D341Med (cell line): ENCODE measurements at regions not wholly inside any gene's neighbourhood (a gene's known extent, or its start where the extent isn't known, plus 50 kb on each side); places are given as distances from the start of the nearest gene placed in this dataset.

Experiments used
- DNase-seq: peaks from one replicate; pipeline ENCODE4 v3.0.0; 2012; ENCODE audit warnings: low spot score

- no peak for DNase-seq
Measured at GRCh38 chr18:76771192-76771799, 51.1 kb upstream of the ZNF236 start.

GRCh38 chr18:76767954-76768353 is 54.4 kb upstream of the ZNF236 start:
- no peak for DNase-seq

DNA sequence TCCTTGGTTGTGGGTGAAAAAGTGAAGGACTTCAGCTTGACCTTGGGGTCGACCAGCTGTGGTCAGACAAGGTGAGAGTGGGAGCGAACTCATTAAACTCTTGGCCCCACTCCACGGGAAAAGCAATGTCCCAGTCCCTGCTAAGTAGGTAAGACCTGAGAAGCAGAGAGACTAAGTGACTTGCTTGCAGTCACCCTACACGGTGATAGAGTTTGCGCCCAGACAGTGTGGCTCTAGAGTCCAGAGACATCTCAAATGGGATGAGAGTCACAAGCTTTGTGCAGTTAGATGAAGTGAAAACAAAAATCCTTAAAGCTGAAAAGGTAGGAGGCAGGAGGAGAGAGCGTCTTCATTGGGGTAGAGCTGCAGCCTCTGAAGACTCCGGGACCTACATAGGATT is 55.9 kb upstream of the ZNF236 start:
- no peak for DNase-seq

DNA sequence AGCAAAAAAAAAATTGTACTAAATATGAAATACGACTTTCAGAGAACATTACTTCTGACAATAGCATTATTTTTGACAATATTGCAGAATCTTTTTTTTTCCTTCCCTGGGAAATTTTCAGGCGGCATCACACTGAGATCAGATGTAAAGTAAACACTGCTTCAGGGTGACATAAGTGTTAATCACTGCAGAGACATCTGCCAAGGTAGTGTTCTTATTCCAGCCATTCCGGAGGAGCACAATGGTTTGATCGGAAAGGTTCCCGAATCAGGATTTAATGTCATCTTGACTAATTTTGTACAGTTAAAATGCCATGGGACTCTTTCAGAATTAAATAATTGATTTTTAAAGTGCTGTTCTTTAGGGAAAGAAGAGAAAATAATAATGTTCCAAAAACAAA is 56.7 kb upstream of the ZNF236 start:
- DNase-seq, result no peak

DNA sequence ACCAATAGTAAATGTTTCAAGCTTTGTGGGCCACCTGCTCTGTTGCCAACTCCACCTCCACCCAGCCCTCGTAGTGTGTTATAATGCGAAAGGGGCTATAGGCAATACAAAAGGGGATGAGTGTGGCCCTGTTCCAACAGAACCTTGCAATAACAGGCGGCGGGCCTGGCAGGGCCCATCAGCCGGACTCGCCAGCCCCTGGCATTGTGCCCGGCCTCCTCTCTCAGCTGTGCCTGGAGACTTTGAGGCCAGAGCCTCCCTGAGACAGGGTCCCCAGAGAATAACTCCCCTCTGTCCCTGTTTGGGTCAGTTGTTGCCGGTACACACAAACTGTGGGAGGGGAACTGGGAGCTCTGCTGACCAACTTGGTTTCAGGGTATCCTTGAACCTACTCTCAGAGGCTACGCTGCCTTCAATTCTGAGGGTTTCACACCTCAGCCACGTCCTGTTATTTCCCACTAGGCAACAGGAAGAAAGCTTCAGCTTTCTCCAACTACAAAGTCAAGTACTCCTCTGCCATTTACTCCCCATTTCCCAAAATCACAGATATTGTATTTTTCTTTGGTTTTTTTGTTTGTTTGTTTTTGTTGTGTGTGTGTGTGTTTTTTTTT is 58.0 kb upstream of the ZNF236 start:
- DNase-seq, result no peak

- DNase-seq, result no peak
Measured at GRCh38 chr18:76759056-76759455, 63.3 kb upstream of the ZNF236 start.

GRCh38 chr18:76757925-76758324 is 64.4 kb upstream of the ZNF236 start:
- DNase-seq, result no peak

DNA sequence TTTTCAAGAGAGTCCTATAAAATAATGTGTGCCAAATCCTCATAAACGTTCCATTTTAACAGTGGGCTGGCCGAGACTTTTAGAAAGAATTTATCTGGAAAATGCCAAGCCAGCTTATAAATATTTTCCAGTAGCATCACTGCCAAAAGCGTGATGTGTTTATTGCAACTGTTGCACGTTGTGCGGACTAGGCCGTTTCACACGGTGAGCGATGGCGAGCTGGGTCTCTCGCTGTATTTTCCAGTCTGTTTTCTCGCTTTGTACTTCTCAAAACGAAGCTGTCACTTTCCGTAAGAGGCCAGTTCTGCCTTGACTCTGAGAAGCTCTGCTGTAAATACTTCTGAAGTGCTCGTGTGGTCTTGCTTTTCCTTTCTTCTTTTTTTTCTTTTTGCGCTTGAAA is 65.0 kb upstream of the ZNF236 start:
- no peak for DNase-seq

DNA sequence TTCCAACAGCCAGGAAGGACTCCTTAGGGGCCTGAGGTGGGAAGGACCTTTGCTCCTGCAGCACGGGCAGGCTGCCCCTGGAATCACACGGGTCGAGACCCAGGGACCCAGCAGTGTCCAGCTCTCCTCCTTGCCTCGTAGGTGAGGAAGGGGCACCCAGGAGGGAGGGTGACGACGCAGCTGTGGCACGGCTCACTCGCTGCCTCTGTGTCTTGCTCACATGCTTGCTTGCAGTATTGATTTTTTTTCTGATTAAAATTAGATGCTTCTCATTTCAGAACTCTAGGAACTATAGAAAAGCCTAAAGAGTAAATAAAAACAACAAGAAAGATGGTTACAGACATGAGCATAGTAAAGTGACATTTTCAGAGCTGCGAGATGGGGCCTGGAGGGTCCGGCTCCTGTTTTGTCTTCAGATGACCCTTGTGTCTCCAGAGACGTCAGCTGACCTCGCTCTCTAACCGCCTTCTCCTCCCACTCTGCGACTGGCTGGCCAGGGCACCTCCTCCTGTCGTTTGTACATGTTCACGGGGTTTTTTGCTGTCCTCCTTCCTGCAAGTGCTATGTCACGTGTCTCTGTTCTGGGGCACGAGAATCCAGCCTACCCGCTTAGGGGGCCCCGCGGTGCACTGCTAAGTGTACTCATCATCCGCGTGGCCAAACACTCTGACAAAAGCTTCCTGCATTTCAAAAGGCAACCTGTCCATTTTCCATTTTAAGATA is 65.7 kb upstream of the ZNF236 start:
- no peak for DNase-seq

DNA sequence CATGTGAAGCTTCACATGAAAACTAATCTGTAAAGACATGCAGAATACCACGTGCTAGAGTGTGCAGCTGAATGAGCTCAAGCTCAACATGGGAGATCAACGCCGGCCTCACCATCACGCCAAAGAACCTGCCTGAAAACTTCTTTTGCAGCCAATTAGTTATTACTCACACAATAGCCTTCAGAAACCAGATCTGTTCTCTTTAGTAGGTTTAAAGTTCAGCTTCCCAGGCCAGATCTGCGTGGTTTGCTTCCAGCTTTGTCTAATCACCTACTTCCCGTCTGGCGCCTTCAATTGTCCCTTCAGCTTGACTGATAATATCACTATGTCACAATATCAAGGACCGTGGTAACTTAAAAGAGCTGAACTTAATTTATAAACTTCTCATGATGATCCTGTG is 68.0 kb upstream of the ZNF236 start:
- no peak for DNase-seq

DNA sequence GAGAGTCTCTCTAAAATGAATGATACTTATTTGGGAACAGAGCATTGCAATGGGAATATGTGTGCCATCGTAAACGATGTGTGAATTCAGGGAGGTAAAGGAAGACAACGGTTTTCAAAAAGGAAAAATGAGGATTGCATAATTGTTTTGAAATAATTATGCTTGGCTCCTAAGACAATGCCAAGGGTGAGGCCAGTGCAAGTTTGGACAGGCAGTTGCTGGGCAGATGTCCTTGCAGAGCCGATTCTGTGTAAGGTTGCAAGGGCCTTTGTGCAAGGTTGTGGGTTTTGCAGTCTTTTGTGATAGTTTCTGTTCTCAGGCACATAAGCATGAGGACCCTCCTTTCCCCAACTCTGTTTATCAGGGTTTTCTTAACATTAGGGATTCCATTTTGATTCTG is 70.0 kb upstream of the ZNF236 start:
- no peak for DNase-seq

- no peak for DNase-seq
Measured at GRCh38 chr18:76750917-76751890, 71.2 kb upstream of the ZNF236 start.

GRCh38 chr18:76750269-76750668 is 72.1 kb upstream of the ZNF236 start:
- DNase-seq, result no peak

GRCh38 chr18:76747676-76748075 is 74.7 kb upstream of the ZNF236 start:
- no peak for DNase-seq

GRCh38 chr18:76741346-76741745 is 81.0 kb upstream of the ZNF236 start:
- DNase-seq, result no peak

DNA sequence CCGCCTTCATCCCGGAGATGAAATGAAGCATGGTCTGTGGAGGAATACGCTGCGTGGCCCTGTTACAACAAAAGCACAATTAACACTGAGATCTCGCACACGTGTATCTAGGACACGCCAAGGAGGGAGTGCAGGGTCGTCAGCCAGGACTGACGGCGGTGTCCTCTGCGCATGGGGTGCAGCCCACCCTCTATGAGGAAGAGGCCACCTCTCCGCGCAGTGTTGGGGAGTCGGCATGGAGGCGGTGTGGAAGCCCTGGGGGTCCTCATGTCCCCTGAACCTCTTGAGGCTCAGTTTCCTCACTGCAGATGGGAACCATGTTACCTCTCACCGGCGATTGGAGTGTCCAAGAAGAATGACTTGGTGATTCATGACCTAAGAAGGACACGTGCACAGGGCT is 86.0 kb upstream of the ZNF236 start:
- no peak for DNase-seq

DNA sequence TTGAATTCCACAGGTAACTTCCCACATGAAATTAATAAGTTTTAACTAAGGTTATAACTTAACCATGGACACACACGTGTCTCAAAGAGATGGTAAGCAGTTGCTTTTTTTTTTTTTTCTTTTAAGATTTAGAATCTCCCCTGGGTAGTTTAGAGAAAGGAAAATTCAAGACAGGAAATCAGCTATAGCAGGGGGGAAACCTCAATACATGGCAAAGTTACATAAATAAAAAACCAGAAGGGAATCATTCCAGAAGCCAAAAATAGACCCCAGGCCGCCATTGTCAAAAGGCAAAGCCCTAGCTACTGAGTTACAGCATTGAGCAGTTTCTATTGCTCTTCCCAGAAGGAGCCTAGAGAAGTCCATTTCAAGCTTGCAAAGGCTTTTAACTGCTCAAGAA is 91.5 kb upstream of the ZNF236 start:
- no peak for DNase-seq

- DNase-seq, result no peak
Measured at GRCh38 chr18:76727589-76727988, 94.8 kb upstream of the ZNF236 start.

GRCh38 chr18:76725445-76725844 is 96.9 kb upstream of the ZNF236 start:
- DNase-seq, result no peak

- no peak for DNase-seq
Measured at GRCh38 chr18:76722224-76723061, 99.9 kb upstream of the ZNF236 start.

DNA sequence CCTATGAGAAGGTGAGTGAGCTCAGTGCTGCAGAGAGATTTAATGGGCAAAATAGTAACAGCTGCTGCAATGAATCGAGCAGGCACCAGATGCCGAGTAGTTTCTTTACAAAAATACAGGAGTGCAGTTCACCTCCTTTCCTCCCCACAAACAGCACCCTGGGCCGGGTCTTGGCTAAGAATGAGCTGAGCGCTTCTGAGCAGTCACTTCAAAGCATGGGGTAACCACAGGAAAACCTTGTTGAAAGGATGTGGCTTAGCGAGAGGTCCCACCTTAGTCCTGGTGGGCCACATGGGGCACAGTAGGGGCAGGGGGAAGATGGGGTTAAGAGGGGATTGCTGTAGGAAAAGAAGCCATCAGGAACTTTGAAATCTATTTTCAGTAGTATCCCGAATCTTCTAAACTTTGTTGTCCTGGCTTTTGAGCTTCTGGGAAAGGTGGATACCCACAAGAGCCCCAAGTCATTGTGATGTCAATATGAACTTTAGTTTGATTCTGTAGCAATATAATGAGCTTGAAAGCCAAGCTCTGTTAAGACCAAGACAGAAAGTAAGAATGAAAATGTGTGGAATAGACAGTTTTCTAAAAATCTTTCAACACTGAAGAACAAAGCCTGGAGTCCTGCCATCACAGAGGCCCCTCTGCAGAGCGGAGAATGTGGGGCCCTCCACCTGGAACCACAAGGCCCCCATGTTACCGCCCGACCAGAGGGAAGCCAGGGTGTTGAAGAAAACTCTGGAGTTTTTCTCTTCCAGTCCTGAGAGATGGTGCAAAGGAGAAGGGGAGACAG is 101.0 kb upstream of the ZNF236 start:
- DNase-seq, result no peak
